HG03039 (cell line): ENCODE measurements at regions not wholly inside any gene's neighbourhood (a gene's known extent, or its start where the extent isn't known, plus 50 kb on each side); places are given as distances from the start of the nearest gene placed in this dataset.
"Not testable (repeated sequence)": the region's sequence is repeated elsewhere in the genome, so short reads cannot be mapped to it uniquely, and the experiment has no call there.

ENCODE experiments used
- ATAC-seq: cut with Tn5 transposase; IDR thresholded peaks from one replicate; pipeline ENCODE4 v1.9.1; 2021; ENCODE audit warnings: mild to moderate bottlenecking, moderate library complexity; ENCODE audit not compliant: unreplicated experiment

- no peak for ATAC-seq
Measured at GRCh38 chr11:121872356-121872755, 243.7 kb downstream of the BLID start.

DNA sequence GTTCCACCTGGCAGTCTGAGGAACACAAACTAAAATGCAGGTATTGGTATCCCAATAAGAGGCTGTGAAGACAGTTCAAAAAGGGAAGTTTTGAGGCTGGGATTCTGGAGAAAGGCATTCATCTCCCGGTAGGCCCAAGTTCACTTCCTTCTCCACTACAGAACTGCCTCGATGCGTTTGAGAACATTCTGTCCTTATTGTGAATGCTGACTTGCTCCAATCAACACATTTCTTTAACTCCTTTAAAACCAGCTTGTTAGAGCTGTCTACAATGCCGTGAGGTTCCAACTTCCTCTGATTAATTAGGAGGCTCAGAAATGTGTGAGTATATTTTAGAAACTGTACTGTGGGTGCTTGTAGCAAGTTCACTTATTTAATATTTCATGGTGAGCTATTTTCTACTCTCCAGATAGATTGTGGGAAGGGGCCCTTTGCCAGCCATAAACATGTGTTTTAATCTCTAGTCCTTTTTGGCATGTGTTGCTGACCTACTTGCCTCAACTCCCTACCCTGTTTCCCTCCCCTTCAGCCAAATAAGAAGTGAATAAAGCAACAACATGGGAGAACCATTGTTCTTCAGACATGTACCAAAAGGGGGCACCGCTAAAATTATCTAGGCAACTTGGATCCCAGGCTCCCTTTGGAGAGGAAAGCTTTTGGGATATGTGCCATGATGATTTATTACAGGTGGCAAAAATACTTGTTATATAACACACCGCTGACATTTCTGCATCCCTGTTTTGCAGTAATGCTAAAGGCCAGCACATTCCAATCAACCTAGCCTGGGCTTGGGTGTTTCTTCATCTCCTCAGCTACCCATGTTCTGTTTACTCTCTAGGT lies 245.6 kb downstream of the BLID start:
- ATAC-seq, result no peak

- ATAC-seq, result no peak
Measured at GRCh38 chr11:121869478-121869877, 246.5 kb downstream of the BLID start.

- ATAC-seq, result no peak
Measured at GRCh38 chr11:121866754-121867153, 249.3 kb downstream of the BLID start.

DNA sequence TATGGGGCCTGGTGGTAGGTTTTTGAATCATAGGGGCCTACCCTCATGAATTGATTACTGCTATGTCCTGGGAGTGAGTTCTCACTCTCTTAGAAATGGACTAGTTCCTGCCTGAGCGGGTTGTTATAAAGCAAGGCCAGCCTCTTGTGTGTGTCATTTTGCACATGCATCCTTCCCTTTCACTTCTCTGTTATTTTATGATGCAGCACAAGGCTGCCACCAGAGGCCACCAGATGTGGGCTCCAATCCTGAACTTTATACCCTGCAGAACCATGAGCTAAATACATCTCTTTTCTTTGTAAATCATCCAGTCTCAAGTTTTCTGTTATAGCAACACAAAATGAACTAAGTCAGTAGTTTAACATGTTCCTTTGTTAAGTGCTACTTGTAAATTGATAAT lies 251.4 kb downstream of the BLID start:
- no peak for ATAC-seq

DNA sequence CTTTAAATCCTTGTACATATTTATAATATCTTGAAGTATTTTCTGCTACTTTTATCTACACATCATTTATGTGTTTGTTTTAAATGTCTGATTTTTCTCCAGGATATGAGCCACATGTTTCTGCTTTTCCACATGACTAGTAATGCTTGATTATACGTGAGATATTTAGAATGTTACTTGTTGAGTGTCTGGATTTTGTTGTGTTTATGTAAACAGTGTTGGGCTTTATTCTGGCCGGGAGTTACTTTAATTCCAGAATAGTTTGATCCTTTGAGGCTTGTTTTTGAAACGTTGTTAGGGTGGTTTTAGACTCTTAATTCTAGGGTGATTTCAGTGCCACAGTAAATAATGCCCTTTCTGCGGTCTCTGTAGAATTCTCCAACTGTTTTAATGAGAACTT lies 252.9 kb downstream of the BLID start:
- ATAC-seq, result no peak

DNA sequence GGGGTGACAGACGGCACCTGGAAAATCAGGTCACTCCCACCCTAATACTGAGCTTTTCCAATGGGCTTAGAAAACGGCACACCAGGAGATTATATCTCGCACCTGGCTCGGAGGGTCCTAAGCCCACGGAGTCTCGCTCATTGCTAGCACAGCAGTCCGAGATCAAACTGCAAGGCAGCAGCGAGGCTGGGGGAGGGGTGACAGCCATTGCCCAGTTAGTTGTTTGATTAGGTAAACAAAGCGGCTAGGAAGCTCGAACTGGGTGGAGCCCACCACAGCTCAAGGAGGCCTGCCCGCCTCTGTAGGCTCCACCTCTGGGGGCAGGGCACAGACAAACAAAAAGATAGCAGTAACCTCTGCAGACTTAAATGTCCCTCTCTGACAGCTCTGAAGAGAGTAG lies 260.9 kb downstream of the BLID start:
- ATAC-seq, result not testable (repeated sequence)

- no peak for ATAC-seq
Measured at GRCh38 chr11:121844016-121844415, 272.0 kb downstream of the BLID start.

- no peak for ATAC-seq
Measured at GRCh38 chr11:121842192-121842585, 273.8 kb downstream of the BLID start.

- ATAC-seq, result no peak
Measured at GRCh38 chr11:121841487-121842191, 274.4 kb downstream of the BLID start.

GRCh38 chr11:121839781-121840180 lies 276.2 kb downstream of the BLID start:
- no peak for ATAC-seq

GRCh38 chr11:121838571-121838970 lies 277.4 kb downstream of the BLID start:
- no peak for ATAC-seq

DNA sequence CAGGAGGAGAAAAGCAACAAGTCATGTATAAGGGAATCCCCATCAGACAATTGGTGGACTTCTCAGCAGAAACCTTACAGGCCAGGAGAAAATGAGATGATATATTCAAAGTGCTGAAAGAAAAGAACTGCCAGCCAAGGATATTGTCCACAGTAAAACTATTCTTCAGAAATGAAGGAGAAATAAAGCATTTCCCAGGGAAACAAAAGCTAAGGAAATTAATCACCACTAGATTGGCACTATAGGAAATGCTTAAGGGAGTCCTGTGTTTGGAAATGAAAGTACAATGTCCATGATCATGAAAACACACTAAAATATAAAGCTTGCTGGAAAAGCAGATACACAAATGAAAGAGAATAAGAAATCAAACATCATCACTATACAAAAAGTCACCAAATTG lies 282.0 kb downstream of the BLID start:
- ATAC-seq, result no peak

DNA sequence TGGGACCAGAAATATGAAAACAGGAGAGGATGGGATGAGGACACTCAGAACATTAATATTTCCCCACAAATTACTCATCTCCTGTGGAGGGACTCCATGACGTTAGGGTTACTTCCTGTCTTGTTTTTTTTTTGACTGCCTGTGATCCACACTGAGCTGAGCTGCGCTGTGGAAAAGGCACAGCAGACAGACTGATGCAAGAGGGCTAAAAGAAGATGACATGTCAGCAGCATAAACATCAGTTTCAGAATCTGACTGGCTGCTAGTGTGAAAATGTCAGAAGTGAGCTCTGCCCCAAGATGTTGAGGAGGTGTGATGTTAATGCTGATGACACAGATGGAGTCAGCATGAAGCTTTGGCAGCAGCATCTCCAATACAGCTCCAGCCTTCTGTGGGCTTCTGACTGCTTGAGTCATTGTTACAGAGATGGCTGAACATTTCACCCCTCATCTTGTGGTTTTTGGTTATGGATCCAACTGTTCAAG lies 286.8 kb downstream of the BLID start:
- no peak for ATAC-seq

GRCh38 chr11:121814962-121815361 lies 301.1 kb downstream of the BLID start:
- ATAC-seq, result no peak

GRCh38 chr11:121814296-121814695 lies 301.7 kb downstream of the BLID start:
- ATAC-seq, result no peak

- no peak for ATAC-seq
Measured at GRCh38 chr11:121810291-121810690, 305.7 kb downstream of the BLID start.

- no peak for ATAC-seq
Measured at GRCh38 chr11:121808096-121808495, 307.9 kb downstream of the BLID start.

GRCh38 chr11:121807051-121807450 lies 309.0 kb downstream of the BLID start:
- no peak for ATAC-seq

DNA sequence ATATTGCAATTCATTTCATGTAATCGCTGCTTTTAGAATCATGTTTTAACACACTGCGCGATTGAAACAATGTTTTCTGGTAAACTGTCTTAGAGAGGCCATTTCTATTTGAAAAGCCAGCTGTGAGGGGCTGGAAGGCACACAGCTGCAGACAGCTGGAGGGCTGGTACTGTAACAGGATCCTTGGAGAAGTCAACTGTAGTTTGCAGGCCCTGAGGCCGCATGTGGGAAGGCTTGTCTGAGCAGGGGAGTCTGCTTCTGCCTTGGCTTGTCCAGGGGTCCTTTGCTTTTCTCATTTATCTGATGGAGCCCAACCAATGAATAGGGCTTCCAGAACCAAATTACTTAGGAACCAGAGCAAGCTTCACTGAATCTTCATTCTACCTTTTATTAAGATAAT lies 313.5 kb downstream of the BLID start:
- ATAC-seq, result no peak

DNA sequence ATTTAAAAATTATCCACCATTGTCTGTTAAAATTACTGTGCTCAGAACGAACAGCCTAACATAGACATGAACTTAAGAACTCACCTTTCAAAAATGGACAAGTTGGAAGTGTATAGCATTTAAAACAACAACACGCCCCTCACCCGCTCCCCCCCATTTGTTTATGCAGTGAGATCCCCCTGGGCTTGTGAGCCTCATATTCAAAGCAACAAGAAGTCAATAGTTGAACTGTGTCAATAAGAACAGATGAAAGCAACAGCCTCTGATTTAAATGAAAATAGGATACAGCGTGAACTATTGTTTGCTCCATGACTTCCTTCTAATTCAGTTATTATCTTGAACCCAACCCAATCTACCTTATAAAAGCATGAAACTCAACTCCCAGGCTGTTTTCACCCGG lies 314.2 kb downstream of the BLID start:
- no peak for ATAC-seq

GRCh38 chr11:121801394-121801748 lies 314.6 kb downstream of the BLID start:
- ATAC-seq, result no peak
